Activated T-cell treated with anti-CD3 and anti-CD28 coated beads, Interleukin-2, amount 50 U/mL, for 48 hours (primary cell): ENCODE measurements at regions not wholly inside any gene's neighbourhood (a gene's known extent, or its start where the extent isn't known, plus 50 kb on each side); places are given as distances from the start of the nearest gene placed in this dataset.
"Not testable (repeated sequence)": the region's sequence is repeated elsewhere in the genome, so short reads cannot be mapped to it uniquely, and the experiment has no call there.

Experiments
- DNase-seq, 2 experiments: peaks; one replicate each; pipeline ENCODE4 v3.0.0-alpha.2; 2020

GRCh38 chr1:73183581-73183980, 901.2 kb upstream of the NEGR1 start:
- not testable (repeated sequence) for DNase-seq

GRCh38 chr1:73181190-73181540, 898.8 kb upstream of the NEGR1 start:
- no peak for DNase-seq

GRCh38 chr1:73180397-73181189, 898.3 kb upstream of the NEGR1 start:
- no peak for DNase-seq

- DNase-seq: no peak
These were observed 894.6 kb upstream of the NEGR1 start for GRCh38 chr1:73176902-73177301.

- no peak for DNase-seq
These were observed 884.8 kb upstream of the NEGR1 start for GRCh38 chr1:73167009-73167657.

- DNase-seq: no peak
These were observed 880.2 kb upstream of the NEGR1 start for GRCh38 chr1:73162564-73162963.

GRCh38 chr1:73161418-73161817, 879.1 kb upstream of the NEGR1 start:
- DNase-seq: no peak

GRCh38 chr1:73160759-73161158, 878.4 kb upstream of the NEGR1 start:
- no peak for DNase-seq

- DNase-seq: no peak
These were observed 862.0 kb upstream of the NEGR1 start for GRCh38 chr1:73144311-73144710.

- no peak for DNase-seq
These were observed 854.6 kb upstream of the NEGR1 start for GRCh38 chr1:73136975-73137374.

GRCh38 chr1:73106931-73107330, 824.6 kb upstream of the NEGR1 start:
- no peak for DNase-seq

- no peak for DNase-seq
These were observed 823.4 kb upstream of the NEGR1 start for GRCh38 chr1:73105755-73106154.

GRCh38 chr1:73104749-73105148, 822.4 kb upstream of the NEGR1 start:
- no peak for DNase-seq

GRCh38 chr1:73100216-73100615, 817.9 kb upstream of the NEGR1 start:
- no peak for DNase-seq

- no peak for DNase-seq
These were observed 815.6 kb upstream of the NEGR1 start for GRCh38 chr1:73097917-73098316.

GRCh38 chr1:73096841-73097240, 814.5 kb upstream of the NEGR1 start:
- no peak for DNase-seq

- DNase-seq: no peak
These were observed 810.0 kb upstream of the NEGR1 start for GRCh38 chr1:73092383-73092782.

- DNase-seq: no peak
These were observed 784.5 kb upstream of the NEGR1 start for GRCh38 chr1:73066866-73067265.

GRCh38 chr1:73065339-73066041, 783.2 kb upstream of the NEGR1 start:
- DNase-seq: no peak

GRCh38 chr1:73056826-73057225, 774.5 kb upstream of the NEGR1 start:
- no peak for DNase-seq

GRCh38 chr1:73044241-73045036, 762.1 kb upstream of the NEGR1 start:
- no peak for DNase-seq

- no peak for DNase-seq
These were observed 760.1 kb upstream of the NEGR1 start for GRCh38 chr1:73042403-73042802.

- DNase-seq: no peak
These were observed 758.5 kb upstream of the NEGR1 start for GRCh38 chr1:73040811-73041210.
